Endometrial microvascular endothelial cells (primary cell): ENCODE measurements at regions not wholly inside any gene's neighbourhood (a gene's known extent, or its start where the extent isn't known, plus 50 kb on each side); places are given as distances from the start of the nearest gene placed in this dataset.
"Not testable (repeated sequence)": the region's sequence is repeated elsewhere in the genome, so short reads cannot be mapped to it uniquely, and the experiment has no call there.

Experiments used
- in situ Hi-C: cut with HindIII; loops from 2 replicates; pipeline ENCODE4 v1.10.0; 2017; ENCODE audit warnings: low sequenced_read_pairs, low pct_unique_long_range_greater_than_20kb; ENCODE audit errors: inconsistent ontology term

DNA sequence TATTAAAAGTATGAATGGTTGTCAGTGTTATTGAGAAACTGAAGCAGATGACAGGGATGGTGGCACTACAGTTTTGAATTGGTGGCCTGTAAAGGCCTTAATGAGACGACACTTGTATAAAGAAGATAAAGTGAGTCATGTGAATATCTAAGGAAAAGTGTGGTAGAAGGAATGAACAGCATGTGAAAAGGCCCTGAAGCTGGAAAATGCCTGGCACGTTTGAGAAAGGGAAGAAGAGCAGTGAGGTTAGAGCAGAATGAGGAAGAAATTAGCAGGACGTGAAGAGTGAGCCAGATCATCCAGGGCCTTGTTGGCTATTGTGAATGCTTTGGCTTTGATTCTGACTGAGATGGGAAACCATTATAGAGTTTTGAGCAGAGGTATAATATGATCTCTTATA is 387.6 kb upstream of the DPH6 start:
- in situ Hi-C loops: no loop called here

DNA sequence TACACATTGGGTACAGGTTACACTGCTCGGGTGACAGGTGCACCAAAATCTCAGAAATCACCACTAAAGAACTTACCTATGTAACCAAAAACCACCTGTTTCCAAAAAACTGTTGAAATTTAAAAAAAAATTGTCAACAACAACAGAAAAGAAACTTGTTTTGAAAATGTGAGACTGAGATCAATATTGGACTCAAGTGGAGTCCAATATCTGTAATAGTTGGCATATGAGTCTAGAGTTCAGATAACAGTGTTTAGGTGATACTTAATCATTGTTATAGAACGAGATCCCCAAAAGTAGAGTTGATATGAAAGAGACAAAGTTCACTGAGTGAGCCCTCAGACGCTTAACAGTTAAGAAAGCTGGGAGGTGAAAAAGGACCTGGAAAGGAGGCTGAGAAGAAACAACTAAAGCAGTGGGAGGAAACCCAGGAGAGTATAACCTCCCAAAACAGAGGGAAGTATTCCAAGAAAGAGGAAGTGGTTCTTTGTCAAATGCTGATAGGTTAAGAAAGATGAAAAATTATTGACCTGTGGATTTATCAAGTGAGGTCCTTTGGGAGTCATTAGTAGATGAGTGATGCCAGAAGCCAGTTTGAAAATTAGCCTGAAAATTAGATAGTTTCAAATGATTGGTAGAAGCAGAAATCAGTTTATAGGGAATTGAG is 388.6 kb upstream of the DPH6 start:
- in situ Hi-C loops: no loop called here

DNA sequence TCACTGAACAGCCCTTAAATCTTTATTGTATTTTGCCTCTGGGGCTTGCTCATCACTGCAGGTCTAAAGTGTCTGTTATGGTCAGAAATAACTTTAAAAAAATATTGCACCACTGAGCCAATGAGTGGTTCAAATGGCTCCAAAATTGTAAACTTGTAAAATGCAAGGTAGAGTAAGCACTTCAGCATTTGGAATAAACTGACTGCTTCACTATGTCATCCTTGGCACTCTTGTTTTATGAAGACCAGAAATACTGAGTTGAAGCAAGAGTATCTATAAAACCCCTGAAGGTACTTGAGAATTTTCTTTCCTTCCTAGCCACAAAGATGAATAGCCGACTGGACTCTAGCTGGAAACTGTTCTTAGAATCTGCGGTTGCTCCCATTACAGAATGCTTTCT is 390.3 kb upstream of the DPH6 start:
- in situ Hi-C loops: no loop called here

DNA sequence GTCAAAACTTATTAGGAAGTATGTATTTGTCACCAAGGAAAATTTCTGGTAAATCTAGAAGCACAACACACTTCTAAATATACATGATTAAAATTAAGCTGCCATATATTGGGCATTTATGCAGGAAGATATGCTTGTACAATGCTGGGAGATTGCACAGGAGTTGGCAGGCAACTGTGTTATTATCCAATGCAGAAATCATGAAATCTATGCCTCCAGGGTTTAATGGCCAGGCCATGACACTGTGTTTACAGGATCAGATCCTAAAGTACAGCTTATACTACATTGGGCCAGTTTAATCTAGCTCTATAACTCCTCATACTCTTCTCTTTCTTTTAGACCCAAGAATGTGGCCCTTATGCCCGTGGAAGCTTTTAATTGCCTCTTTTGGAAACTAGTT is 391.4 kb upstream of the DPH6 start:
- in situ Hi-C loops: no loop called here

DNA sequence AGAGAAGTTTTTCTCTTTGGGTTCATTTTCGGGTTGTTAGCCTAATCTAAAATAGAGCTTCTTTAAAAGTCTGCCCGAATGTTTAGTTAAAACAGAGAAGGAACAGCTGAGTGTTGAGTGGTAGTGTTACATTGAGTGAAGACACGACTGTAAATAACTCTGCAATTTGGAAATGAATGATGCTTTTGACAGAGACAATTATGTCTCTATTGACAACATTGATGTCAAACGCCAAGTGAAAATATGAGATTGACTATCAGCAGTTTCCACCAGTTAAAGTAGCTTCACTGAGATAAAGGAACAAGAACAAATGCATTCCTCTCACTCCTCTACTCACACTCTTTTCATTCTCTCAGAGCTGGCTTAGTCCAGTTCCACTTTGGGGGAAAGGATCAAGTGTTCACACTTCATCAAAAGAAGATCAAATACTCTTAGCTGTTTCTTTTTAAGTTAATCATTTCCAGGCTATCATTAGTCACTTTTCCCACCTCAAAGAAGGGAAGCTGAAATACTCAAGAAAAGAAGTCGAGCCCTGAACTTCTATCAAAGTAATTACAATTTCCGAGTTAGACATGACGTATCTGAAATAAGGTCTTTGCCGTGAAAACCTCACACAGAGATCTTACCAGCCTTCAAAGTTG is 399.1 kb upstream of the DPH6 start:
- in situ Hi-C loops: no loop called here

DNA sequence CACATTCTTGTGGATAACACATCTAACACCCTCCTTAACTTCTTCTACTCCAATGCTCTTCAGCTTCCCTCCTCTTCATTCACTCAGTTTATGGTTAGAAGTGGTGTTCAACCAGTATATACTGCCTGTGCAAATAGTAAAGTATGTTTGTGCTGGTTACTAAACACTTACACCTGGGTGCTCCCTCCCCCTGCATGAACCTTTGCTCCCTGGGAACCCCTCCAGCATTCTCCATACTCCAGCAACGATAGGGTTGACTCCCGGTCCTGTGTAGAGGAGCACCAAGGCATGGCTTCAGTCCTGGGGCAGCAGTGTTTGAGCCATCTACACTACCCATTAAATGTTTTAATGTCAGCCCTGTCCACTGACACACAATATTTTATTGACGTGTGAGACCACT is 407.5 kb upstream of the DPH6 start:
- in situ Hi-C loops: no loop called here

DNA sequence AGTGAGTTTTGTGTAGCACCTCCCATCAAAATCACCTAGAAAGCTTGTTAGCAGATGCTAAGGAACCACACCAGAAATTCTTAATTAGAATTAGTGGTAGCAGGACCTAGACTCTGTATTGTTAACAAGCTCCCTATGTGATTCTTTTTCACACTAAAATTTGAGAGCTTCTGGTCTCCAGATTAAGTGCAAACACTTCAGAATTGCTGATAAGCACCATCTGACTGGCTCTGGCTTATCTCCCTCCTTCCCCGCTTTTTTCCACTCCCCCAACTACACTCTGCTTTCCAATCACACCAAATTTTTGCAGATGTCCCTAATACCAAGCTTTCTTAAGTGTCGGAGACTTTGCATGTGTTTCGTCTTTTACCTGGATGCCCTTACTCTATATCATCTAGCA is 410.1 kb upstream of the DPH6 start:
- in situ Hi-C loops: no loop called here

DNA sequence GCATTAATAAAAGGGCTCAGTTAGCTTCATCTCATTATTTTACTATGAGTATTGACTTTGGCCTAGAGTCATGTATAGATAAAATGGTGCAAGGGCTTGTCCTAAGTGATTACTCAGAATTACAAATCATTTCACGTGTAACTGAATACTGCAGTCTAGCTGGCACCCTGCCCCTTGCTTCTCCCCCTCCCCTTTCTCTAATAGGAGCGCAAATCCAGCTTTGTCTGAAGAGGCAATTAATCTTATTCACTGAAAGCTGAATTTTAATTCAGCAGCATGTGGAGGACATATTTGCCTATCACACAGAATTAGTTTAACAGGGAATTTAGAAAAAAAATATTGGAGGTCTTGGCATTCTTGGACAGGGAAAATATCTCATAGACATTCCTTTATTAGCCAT is 412.1 kb upstream of the DPH6 start:
- in situ Hi-C loops: no loop called here

DNA sequence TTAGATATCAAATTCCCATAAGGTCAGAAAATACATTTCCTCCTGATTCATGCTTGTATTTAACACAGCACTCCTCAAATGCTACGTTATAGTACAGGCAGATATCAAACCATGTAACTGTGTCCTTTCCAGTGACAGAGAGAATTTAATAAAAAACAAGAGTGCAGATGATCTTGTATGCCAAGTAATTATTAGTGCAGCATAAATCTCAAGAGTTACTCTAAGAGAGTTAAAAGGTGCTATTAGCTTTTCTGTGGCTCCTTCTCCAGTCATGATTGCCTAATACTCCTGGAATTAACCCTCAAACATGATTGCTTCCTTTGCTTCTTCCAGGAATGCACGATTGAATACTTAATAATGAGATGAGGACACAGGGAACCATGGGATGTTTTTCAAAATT is 413.0 kb upstream of the DPH6 start:
- in situ Hi-C loops: no loop called here

DNA sequence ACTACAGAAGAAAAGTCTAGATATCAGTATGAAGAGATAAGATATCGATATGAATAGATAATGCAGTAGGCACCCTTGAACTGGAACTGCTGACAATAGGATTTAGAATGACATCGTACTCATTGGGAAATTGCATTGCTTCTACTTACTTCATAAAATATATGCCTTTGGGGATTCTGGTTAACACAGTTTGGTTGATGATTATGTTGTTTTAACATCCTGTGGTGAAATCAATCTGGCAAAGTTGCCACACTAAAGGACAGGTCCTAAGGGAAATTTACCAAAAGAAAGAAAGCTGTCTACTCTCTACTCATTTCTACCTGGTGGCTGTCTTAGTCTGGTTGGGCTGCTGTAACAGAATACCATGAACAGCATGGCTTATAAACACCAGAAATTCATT is 417.4 kb upstream of the DPH6 start:
- in situ Hi-C loops: no loop called here

DNA sequence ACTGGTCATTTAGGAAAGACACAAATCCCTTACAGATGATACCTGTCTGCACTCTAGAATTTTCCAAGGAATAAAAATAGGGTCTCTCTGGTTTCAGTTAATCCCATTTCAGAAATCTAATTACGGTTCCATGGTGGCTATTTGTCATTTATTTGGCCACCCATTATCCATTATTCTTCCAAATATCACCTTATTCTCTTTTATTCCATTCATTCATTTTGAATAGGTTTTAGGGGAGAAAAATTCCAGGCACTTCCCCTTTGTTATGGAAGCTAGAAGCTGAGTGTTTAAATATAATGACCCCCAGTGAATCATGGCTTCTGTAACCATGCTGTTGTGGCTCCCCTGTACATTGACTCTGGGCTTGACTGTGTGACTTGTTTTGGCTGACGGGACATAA is 420.8 kb upstream of the DPH6 start:
- in situ Hi-C loops: no loop called here

DNA sequence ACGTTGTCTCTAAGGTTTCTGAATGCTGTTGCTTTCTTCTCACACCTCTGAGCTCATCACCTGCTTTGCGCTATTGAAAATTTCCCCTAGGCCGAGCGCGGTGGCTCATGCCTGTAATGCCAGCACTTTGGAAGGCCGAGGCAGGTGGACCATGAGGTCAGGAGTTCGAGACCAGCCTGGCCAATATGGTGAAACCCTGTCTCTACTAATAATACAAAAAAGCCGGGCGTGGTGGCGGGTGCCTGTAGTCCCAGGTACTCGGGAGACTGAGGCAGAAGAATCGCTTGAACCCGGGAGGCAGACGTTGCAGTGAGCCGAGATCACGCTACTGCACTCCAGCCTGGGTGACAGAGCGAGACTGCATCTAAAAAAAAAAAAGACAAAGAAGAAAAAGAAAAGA is 422.0 kb upstream of the DPH6 start:
- in situ Hi-C loops: not testable (repeated sequence)

DNA sequence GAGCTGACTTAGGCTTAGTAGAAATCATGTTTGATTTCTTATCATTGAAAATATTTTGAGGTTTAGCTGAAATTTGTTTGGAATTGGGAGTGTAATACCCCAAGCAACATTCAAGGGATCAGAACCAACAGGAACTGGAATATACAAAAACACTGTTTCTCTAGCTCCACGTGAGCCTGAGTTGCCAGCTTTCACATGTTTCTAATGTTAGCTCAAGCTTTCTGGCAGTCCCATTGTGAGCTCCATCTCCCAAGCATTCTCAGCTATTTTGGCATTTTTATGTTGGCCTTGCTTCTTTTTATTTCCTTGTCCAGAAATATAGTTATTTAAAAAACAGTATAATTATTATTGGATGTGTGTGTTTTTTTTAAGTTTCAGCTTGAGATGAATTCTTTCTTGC is 427.1 kb upstream of the DPH6 start:
- in situ Hi-C loops: no loop called here

DNA sequence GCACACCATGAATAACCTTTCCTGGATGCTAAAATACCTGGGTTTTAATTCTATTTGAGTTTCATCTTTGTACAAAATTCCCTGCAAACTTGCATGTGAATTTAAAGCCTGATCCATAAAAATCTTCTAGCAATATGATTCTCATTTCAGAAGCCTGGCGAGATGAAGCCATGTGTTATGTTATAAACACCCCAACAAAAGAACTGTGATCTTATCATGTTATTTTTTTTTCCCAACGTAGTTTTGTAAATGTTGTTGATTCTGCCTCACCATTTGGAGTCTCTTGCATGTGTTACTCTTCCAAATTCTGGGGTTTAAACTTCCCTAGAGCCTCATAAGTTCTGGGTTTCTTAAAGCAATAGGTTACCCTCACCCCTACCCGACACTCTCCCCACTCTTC is 428.1 kb upstream of the DPH6 start:
- in situ Hi-C loops: no loop called here

DNA sequence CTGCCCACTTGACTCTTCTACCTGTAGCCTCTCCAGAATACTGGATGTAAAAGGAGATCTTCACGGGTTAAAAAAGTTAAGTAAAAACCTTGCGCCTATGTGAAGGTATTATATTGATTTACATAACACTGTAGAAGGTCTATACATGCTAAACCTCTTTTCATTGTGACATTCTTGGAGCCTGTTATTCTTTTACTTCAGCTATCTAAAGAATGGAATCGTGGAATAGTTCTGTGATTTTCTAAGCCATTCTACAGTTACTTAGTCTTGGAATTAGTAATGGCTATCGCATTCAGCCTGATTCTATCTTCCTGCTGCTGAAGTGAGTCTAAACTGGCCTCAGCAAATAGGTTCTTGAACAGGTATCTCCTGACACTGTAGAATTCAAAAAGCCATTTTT is 430.0 kb upstream of the DPH6 start:
- in situ Hi-C loops: no loop called here

DNA sequence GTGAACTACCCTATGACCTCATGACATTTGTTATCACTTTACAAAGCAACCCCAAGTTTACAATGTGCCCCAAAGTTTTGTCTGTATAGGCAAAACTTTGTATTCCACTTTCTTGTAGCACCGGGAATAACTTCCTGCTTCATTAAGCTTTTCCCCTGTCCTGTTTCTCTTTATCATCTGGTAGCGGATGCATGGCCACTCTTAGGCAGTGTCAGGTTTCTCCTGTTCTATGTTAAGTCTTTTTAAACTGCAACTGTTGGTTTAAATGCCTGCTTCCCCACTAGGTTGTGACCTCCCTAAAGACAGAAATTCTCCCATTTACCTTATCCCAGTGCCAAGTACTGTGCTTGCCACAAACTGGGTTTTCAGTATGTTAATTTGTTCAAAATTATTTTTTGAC is 433.6 kb upstream of the DPH6 start:
- in situ Hi-C loops: no loop called here

DNA sequence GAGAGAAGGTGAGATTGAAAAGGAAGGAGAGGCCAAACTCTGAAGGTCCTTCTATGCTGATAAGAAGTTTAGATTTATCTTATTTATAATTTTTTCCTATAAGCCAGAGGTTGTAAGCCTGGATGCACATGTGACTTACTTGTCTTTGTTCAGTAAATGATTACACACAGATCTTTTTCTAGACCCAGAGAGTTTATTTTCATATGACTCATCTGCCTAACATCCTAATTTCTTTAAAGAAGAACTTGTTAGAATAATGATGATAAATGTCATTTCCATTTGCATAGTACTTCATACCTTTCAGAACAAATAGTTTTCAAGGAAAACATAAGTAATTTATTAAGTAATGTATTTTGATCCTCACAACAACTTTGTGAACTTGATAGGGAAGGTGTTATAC is 434.8 kb upstream of the DPH6 start:
- in situ Hi-C loops: no loop called here

DNA sequence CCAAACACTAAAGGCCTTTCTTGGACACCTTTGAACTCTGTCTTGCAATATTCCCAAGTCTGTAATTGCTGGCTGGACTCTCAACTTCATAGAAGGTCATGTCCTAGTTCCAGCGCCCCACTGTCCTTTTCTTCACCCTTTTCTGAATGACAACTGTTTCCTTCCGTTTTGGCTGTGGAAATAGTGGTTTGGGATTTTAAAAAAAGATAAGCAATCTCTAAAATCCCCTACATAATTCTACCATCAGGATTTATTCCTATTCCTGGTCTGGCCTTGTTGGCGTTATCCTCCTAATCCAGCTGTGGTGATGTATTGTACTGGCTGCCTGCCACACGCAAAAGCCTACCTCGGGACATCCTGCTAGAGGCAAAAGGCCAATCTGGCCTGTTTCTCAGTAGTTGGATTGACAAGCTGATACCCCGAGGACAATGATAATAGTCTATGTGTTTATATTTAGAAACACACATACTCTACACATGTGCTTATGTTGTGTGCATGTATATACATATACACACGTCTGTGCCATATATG is 440.3 kb upstream of the DPH6 start:
- in situ Hi-C loops: no loop called here

DNA sequence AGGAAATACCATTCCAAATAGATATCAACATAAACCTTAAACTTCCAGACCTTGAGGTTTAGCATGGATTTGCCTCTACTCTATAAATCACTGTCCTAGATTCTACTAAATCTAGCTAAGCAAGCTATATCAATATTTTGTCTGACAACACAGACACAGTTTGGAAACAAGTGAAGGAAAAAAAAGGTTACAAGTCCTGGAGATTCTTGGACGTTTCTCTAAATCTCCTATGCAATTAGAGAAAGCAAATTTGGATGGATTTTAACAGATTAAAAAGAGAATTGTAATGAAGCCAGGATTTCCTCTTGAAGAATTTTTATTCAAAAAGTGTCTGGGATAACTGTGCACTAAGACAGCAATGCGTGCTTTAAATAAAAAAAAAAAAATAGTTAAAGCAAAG is 441.1 kb upstream of the DPH6 start:
- in situ Hi-C loops: no loop called here

DNA sequence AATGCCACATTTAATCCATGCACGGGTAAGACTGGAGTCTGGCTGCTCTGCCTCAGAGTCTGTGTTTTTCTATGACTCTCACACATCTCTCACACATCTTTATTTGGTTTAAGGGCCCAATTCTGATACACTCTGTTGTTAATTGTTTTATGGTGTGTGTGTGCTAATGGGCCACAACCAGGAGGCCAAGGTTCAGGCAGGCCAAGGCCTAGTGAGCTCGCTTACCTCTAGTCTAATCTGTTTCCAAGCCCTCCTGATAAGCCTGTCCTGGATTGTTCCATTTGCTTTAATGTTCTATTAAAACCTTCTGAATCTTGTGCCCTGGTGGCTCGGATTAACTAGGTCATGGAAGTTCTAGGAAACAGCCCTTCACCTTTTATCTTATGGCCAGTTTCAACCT is 445.4 kb upstream of the DPH6 start:
- in situ Hi-C loops: no loop called here

DNA sequence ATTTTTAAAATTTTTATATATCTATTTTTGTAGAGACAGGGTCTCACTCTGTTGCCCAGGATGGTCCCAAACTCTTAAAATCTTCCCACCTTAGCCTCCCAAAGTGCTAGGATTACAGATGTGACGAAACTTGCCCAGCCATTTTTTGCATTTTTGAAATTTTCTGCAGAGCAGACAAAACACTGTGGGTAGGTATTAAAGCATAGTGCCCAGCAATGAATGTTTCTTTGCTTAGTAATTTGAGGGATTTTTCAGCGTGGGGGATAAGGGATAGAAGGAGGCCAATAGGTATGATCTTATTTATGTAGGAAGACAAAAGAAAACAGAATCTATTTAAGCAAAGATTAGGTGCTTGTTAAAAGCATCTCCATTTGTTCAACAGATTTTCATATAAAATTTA is 446.8 kb upstream of the DPH6 start:
- in situ Hi-C loops: no loop called here
